Keratinocyte (primary cell): ENCODE measurements at regions not wholly inside any gene's neighbourhood (a gene's known extent, or its start where the extent isn't known, plus 50 kb on each side); places are given as distances from the start of the nearest gene placed in this dataset.
"Not testable (repeated sequence)": the region's sequence is repeated elsewhere in the genome, so short reads cannot be mapped to it uniquely, and the experiment has no call there.

Experiments used
- DNase-seq: peaks from one replicate; pipeline ENCODE4 v3.0.0-alpha.2; 2011; ENCODE audit warnings: low read depth, missing footprints, low spot score
- FAIRE-seq: peaks from 2 replicates; lab custom pipeline; 2011; peaks lifted over from hg19 to GRCh38; lab: Jason Lieb, UNC
- H2AFZ ChIP-seq: 2 replicates; pipeline ENCODE4 v1.6.0; 2012; ENCODE audit warnings: low read length, control low read depth, inconsistent platforms; ENCODE audit not compliant: control insufficient read depth
- H3K27ac ChIP-seq: 2 replicates; pipeline ENCODE4 v1.5.1; 2011; ENCODE audit warnings: low read length; ENCODE audit not compliant: control insufficient read depth, insufficient read depth
- H3K27me3 ChIP-seq: 3 replicates; pipeline ENCODE4 v1.6.0; 2011; ENCODE audit warnings: low read length; ENCODE audit not compliant: control insufficient read depth, insufficient read depth; ENCODE audit errors: extremely low read depth
- H3K36me3 ChIP-seq, 2 experiments: 2 replicates in 1 of 2; 3 replicates in 1 of 2; pipeline ENCODE4 v1.5.1; 2011; ENCODE audit warnings: low read length in 2 of 2, mild to moderate bottlenecking in 1 of 2; ENCODE audit not compliant: control insufficient read depth in 2 of 2, insufficient read depth in 2 of 2; ENCODE audit errors: extremely low read depth in 1 of 2
- H3K4me1 ChIP-seq: 3 replicates; pipeline ENCODE4 v1.5.1; 2011; ENCODE audit warnings: low read length; ENCODE audit not compliant: control insufficient read depth, insufficient read depth; ENCODE audit errors: extremely low read depth
- H3K4me2 ChIP-seq: 3 replicates; pipeline ENCODE4 v1.6.0; 2011; ENCODE audit warnings: low read depth, low read length; ENCODE audit not compliant: control insufficient read depth, insufficient read depth; ENCODE audit errors: extremely low read depth
- H3K4me3 ChIP-seq, 3 experiments: fragments of 200-600 bp in 1 of 3; sonication (generic) in 1 of 3; 2 replicates in 2 of 3; 3 replicates in 1 of 3; pipeline ENCODE4 v1.5.1; 2011 to 2016; ENCODE audit warnings: low read length in 3 of 3, mild to moderate bottlenecking in 3 of 3, control low read depth in 2 of 3, inconsistent platforms in 1 of 3, low read depth in 1 of 3, mixed read lengths in 1 of 3, mixed run types in 1 of 3, moderate library complexity in 1 of 3; ENCODE audit not compliant: control insufficient read depth in 2 of 3, insufficient read depth in 2 of 3; ENCODE audit errors: extremely low read depth in 1 of 3
- H3K79me2 ChIP-seq: 2 replicates; pipeline ENCODE4 v1.6.0; 2012; ENCODE audit warnings: low read length; ENCODE audit not compliant: control insufficient read depth, insufficient read depth
- H3K9ac ChIP-seq: 3 replicates; pipeline ENCODE4 v1.6.0; 2011; ENCODE audit warnings: low read length; ENCODE audit not compliant: control insufficient read depth, insufficient read depth; ENCODE audit errors: extremely low read depth
- H3K9me1 ChIP-seq: 3 replicates; pipeline ENCODE4 v1.6.0; 2011; ENCODE audit warnings: low read length; ENCODE audit not compliant: control insufficient read depth, insufficient read depth; ENCODE audit errors: extremely low read depth
- H3K9me3 ChIP-seq: 2 replicates; pipeline ENCODE4 v1.5.1; 2012; ENCODE audit warnings: low read depth, low read length; ENCODE audit not compliant: control insufficient read depth
- H4K20me1 ChIP-seq: 3 replicates; pipeline ENCODE4 v1.6.0; 2011; ENCODE audit warnings: low read length; ENCODE audit not compliant: control insufficient read depth, insufficient read depth; ENCODE audit errors: extremely low read depth
- dilution Hi-C: fragments of 300-500 bp; cut with MboI; formaldehyde crosslinking; loops from one replicate; pipeline ENCODE4 v1.7.0; 2020; ENCODE audit warnings: low sequenced_read_pairs; ENCODE audit not compliant: extremely low pct_ligation_motif_present

- H3K79me2 ChIP-seq, DNase-seq, H3K4me3 ChIP-seq, H2AFZ ChIP-seq, dilution Hi-C loops, H3K9me1 ChIP-seq, H3K9ac ChIP-seq, H3K4me2 ChIP-seq, H3K27ac ChIP-seq, H3K27me3 ChIP-seq, H4K20me1 ChIP-seq, FAIRE-seq, H3K36me3 ChIP-seq, H3K9me3 ChIP-seq, H3K4me1 ChIP-seq: not testable (repeated sequence)
Observed at GRCh38 chr4:8972635-8973034, 101.0 kb upstream of the HMX1 start.

GRCh38 chr4:8965896-8966295 lies 94.3 kb upstream of the HMX1 start:
- H3K36me3 ChIP-seq, H3K4me2 ChIP-seq, H3K79me2 ChIP-seq, FAIRE-seq, H3K9me1 ChIP-seq, H3K4me1 ChIP-seq, H3K27me3 ChIP-seq, H4K20me1 ChIP-seq, H3K9ac ChIP-seq, H3K9me3 ChIP-seq, dilution Hi-C loops, H3K27ac ChIP-seq, DNase-seq, H2AFZ ChIP-seq, H3K4me3 ChIP-seq: not testable (repeated sequence)

- H3K4me1 ChIP-seq, H3K9ac ChIP-seq, FAIRE-seq, H3K9me3 ChIP-seq, H3K27ac ChIP-seq, H3K9me1 ChIP-seq, H3K4me3 ChIP-seq, H4K20me1 ChIP-seq, H3K36me3 ChIP-seq, H3K27me3 ChIP-seq, dilution Hi-C loops, H2AFZ ChIP-seq, H3K4me2 ChIP-seq, H3K79me2 ChIP-seq, DNase-seq: not testable (repeated sequence)
Observed at GRCh38 chr4:8964201-8964788, 92.7 kb upstream of the HMX1 start.

GRCh38 chr4:8963533-8963932 lies 91.9 kb upstream of the HMX1 start:
- H3K27me3 ChIP-seq, DNase-seq, H3K9me3 ChIP-seq, H3K4me1 ChIP-seq, H3K4me3 ChIP-seq, H3K79me2 ChIP-seq, H3K9ac ChIP-seq, H2AFZ ChIP-seq, H3K4me2 ChIP-seq, dilution Hi-C loops, H4K20me1 ChIP-seq, H3K36me3 ChIP-seq, H3K9me1 ChIP-seq, FAIRE-seq, H3K27ac ChIP-seq: not testable (repeated sequence)
